GM18861 (cell line): ENCODE measurements at regions not wholly inside any gene's neighbourhood (a gene's known extent, or its start where the extent isn't known, plus 50 kb on each side); places are given as distances from the start of the nearest gene placed in this dataset.
A peak's percentile ranks its signal among the peaks of the same experiment; 100 is the strongest.

Source experiments
- ATAC-seq: cut with Tn5 transposase; IDR thresholded peaks from one replicate; pipeline ENCODE4 v1.9.1; 2021; ENCODE audit not compliant: unreplicated experiment

DNA sequence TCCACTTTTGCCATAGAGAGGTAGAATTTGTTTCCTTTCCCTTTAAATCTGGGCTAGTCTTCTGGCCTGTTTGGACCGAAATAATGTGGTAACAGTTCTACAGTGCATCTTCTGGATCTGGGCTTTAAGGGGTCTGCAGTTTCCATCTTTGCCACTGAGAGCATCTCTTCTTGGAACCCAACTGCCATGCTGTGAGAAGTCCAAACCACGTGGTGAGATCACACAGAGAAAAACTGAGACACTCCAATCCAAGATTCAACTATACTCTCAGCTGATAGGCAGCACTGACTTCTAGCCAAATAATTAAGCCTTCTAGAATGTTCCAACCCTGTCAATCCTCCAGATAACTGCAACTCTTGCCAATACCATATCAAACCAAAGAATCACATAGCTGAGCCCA, 261.1 kb downstream of the INSIG2 start:
- no peak for ATAC-seq

DNA sequence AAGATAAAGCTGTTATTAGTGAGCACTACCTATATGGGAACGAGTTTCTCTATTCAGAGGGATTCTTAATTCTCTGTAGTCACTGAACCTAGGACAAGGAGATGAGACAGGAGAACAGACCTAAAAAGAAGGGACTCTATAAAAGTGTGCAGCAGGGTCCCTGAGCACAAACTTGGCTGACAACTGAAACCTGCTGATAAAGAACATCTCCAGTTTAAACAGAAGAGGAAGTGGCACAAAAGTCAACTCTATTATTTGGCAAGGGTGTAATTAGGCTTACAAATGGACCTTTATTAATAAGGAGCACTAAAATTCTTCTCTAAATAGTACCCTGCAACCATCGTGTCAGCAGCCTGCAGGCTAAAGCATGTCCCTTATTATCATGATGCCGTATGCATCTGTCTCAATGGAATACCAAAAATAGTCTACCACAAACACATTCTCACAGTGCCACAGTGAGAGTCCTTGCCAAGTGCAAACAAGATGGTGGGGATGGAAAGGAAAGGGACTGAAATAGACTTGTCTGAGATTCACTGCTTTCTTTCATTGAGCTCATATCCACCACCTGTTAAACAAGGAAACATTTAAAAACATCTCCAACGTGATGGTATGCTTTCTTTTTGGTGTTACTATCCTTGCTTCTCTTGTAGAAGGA, 260.2 kb downstream of the INSIG2 start:
- ATAC-seq: no peak

DNA sequence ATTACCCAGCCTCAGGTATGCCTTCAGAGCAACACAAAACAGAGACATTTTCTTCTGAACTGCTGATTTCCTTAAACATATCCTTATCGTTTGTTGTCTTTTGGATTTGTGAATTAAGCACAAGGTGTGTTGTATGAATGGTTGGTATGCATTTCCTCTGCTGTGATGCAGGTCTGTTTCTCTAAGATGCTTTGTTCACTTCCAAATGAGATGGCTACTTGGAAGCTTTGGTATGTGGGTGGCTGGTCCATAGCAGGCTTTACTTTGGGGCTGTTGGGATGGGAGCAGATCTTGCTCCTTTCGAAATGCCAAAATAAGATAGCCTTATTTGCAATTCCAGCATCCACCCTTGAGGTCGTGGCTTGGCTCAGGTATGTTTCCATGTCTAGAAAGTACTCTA, 257.2 kb downstream of the INSIG2 start:
- no peak for ATAC-seq

DNA sequence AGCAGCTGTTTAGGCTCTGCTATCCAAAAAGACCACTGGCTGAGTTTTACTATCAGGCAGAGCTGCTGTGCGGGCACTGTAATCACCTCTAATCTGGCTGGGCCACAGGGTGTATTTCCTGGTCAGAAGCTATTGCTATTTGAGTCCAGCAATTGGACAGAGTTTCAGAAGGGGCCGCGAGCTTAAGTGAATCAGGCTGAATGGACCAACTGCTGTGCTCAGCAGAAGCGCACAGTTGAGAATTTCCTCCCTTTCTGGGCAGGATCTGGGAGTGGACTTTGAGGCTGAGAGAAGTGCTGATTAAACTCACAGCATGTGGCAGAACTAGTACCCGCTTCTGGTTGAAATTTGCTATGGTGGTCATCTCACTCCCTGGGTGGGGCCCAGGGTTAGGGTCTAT, 251.8 kb downstream of the INSIG2 start:
- ATAC-seq: no peak

DNA sequence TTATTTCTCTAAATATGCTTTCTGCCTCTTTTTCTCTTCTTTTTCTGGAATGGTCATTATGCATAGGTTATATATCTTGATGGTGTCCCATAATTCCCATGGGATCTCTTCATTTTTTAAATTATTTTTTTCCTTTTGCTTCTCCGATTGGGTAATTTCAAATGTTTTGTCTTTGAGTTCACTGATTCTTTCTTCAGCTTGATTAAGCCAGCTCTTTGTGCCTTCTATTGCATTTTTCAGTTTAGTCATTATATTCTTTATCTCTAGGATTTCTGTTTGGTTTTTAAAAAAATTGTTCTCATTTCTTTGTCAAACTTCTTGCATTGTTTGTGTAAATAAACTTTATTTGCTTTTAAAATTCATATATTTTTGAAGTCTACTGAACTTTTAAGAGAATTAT, 251.1 kb downstream of the INSIG2 start:
- no peak for ATAC-seq

DNA sequence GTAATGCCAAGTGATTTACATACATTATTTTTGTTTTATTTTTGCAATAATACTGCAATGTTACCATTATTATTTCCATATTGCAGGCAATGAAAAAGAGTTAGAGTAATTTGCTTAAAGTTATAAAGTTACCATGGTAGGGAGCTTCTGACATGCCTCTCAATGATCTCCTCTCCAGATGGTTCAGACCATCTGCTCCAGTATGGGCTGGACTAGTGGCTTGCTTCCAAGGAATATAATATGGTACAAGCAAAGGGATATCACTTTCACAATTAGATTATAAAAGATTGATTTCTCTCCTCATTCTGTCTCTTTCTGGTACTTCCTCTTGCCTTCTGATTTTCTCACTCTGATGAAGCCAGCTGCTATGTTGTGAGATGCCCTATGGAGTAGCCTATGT, 245.4 kb downstream of the INSIG2 start:
- ATAC-seq: no peak

DNA sequence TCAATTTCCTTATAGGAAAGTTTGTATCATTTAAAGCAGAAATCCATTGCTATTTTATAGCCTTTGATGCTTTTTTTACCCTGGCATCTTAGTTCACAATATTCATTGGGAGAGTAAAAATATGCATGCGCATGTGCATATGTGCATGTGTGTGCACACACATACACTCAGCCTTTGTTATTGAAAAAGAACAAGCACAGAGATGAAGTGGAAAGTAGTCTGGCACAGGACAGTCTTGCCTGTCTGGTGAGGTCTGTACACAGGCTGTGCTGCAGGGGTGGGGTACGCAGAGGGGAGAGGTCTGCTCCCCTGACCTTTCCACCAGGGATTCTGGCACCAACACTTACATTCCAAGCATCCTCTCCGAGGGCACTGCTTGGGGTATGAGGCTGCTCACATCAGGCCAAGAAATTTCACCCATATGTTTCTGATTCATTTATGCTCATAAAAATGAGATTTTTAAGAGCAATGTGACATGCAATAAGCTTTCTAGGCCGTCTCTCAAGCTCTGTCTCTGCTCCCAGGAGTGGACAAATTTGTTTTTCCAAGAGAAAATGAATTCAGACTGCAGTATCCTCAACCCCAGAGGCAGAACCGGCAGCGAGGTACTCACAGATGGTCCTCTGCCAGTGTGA, 237.2 kb downstream of the INSIG2 start:
- no peak for ATAC-seq

DNA sequence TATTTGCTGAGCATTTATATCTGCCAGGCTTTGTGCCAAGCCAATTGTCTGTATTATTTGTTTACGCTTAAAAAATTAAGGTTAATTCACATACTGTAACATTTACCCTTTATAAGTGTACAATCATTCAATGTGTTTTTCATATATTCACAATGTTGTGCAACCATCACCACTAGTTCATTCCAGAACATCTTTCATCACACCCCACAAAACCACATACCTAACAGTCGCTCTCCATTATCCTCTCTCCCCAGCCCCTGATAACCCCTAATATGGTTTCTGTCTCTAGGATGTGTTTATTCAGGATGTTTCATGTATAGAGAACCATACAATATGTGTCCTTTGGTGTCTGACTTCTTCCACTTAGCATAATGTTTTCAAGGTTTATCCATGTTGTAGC, 234.1 kb downstream of the INSIG2 start:
- no peak for ATAC-seq

DNA sequence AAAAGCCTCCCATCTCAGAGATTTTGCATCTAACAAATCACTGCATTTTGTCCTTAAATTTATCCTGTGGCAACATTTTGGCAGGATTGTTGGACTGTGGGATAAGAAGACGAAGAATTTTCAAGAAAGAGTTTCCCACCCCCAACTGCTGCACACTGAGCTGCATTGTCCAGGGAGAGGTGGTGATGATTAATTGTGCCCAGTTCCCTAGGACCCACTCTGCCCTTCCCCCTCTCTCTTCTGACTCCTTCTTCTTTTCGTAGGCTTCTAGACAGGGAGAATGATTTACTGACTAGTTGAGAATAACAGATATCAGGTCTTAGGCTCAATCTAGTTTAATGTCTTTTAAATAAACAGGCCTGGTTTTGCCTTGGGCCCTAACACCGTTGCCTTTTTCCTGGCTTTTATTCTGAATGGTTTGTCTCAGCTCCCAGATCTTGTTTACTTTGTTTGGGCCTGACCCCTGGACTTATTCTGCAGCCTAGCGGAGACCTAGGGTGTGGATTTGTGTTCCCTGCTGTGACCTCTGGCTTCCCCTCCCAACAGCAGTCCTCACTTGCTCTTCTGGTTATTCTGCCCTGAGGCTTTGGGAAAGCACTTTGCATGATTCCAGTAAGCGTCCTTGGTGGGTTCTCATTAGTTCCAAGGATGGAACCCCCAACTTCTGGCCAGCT, 233.3 kb downstream of the INSIG2 start:
- no peak for ATAC-seq

DNA sequence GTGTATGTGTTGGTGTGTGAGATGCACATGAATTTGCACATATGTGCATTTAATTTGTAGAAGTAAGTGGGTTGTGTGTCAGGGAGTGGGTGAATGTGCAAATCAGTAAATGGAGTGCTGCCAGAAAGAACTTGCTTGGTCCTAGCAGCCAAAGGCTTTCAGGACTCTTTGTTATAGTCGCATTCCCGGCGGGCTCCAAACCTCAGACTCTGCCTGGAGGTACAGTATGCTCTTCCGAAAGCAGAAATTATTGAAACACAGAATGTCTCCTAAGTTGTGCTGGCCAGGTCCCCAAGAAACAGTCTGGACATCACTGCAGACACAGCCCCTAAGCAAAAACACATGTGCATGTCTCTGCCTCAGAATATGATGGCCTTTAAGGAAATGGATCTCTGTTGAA, 232.4 kb downstream of the INSIG2 start:
- no peak for ATAC-seq

DNA sequence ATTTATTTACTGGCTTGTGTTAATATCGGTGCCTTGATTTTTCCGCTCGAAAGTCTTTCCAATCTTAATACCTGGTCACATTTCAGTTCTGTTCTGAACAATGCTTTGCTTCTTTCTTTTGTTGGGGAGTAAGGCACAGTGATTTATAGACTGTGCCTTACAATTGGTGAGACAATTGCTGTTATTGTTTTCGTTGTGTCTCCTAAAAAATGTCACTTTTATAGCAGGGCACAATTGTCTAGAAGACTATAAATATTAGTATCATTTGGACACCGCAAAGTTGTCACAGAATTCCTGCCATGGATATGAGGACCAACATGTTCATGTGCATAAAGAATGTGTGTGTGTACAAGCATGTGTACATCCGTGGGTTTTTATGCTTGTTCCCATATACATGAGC, 231.9 kb downstream of the INSIG2 start:
- no peak for ATAC-seq

DNA sequence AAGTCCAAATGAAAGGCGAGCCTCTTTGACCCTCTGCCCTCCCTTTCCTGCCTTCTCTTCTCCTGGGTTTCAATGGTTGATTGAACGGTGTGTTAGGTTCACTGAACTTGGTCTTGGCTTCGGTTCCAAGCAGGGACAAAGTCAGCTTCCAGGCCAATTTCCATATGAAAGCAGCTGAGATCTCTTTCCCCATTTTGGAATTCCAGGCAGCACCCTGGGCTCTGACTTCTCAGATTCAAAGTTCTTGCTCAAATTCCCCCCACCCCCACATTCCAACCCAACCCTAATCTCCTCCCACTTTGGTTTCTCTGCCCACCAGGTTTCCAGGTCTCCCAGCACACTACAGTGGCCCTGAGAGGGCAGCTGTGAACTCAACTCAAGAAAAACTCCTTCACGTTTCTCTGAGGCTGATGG, 231.0 kb downstream of the INSIG2 start:
- ATAC-seq: no peak

DNA sequence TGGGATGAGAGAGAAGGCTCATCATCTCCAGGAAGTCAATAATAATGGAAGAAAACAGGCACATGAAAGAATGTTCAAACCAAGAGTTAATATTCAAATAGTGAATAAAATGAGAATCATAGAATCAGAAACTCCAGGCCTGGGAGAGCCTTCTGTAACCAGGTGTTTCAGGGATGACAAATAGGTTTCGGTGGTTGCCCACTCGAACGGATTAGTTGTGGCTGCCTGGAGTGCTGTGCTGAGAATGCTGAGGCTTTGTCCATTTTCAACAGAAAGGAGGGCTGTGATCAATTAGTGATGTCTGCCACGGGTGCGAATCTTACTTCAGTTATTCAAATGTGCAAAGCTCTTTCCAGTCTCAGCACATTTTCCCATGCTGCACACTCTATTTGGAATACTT, 227.3 kb downstream of the INSIG2 start:
- ATAC-seq: no peak

DNA sequence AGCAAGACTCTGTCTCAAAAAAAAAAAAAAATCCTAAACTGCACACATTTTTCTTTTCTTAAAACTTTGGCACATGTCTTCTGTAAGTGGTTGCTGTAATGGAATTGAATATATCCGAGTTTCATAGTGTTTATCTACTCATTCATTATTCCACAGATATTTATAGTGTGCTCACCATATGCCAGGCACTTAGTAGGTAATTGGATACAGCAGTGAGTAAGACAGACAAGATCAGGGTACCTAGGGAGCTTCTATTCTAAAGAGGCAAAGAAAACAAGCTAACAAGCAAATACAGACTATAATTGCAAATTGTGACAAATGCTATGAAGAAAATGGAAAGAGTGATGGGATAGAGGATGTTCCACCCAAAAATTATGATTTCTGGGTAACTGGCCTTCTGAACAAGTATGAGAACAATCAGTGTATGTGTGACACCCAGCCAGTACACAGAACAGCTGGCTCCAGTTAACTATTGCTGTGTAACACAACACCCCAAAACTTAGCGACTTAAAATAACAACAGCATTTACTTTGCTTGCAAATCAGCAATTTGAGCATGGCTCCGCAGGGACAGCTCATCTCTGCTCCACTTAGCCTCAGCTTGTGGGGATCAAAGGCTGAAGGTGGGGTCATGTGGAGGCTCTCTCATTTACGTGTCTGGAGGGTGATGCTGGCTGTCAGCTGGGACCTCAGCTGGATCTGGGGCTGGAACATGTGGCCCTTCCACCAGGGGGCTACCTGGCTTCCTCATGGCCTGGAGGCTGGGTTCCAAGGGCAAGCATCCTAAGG, 224.9 kb downstream of the INSIG2 start:
- no peak for ATAC-seq

DNA sequence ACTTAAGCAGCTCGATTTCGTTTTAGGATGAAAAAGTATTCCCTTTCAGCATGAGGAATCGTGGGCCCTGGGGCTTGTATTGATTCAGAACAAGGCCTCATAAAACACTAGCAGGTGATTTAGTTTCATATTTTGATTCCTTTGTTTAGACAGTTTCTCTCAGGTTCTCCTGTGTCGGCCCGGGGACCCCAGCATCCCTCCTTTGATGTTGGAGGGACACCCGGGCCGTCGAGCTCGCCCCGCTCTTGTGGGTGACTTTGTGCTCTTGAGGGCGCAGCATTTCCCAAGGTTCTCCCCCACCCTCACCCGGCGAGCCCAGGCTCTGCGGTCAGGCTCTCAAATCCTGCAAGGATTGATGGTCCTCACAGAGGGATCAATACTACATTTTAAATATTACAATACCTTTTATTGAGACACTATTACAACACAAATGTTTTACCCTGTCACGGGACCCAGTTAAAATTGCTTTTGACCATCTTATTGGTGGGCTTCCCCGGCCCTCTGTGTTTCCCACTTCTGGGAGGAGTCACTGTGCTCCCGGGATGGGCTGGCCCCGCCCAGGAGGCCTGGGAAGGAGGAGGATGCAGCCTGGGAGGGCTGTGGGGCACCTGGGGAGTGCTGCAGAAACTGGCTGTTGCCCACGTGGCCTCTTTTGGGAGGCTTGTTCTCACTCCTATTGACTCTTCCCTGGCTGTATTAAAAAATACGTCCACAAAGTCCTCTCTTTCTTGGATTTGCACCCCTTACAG, 222.6 kb downstream of the INSIG2 start:
- ATAC-seq: no peak

DNA sequence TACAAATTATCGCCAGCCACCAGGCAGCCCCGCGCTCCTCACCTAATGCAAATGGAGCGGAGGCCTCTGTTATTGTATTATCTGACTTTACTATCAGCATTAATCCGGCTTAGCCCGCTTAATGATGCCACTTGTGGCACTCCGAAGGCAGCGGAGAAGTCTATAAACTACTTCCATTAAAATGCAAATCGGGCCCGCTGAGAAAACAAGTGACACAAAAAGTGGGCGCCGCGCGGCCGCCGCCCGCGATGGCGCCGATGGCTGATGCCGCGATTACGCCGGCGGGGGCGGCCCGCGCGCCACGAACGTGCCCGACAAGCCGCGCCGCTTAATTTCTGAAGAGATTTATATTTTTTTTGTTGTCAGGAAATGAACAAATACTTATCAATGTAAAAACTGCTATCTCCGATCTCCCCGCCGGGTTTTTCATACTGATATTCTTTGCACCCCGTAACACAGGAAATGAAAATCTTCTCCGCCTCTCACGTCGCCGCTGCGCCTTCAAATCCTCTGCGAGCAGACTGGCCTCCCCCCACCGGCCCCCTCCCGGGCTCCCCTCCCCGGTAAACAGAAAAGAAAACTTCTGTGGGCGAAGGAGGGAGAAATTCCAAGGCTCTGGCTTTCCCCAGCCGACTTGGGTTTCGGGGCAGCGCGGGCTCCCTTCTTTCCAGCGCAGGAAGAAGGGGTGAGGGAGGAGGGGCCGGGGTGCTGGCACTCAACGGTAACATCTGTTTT, 221.8 kb downstream of the INSIG2 start:
- peak; percentile 58 for ATAC-seq

DNA sequence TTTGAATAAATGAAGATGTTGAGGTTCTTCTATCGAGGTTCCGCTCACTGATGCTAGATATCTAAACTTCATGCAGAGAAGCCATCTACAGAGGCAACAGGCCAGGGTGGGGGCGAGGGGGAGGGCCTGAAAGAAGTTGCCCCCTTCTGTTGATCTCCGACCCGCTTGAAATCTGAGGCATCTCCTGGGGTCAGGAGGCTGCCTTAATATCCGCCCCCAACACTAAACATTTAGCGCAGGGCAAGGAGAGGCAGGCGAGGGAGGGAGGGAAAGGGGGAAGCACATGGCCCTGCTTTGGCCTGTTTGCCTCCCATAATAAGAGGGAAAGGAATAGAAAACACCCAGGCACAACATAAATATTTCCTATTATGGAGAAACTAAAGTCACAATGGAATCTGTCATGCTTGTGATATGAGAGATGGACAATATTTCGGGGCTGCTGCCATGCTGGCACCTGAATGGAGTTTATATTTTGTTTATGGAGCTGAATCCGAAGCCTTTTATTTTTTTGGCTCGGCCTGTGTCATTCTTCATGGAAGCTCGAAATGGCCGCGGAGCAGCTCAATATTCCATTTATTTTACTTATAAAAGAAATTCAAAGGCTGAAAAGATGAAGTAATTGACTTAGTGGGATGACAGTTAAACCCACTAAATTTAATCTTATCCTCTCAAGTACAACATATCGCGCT, 221.1 kb downstream of the INSIG2 start:
- no peak for ATAC-seq

DNA sequence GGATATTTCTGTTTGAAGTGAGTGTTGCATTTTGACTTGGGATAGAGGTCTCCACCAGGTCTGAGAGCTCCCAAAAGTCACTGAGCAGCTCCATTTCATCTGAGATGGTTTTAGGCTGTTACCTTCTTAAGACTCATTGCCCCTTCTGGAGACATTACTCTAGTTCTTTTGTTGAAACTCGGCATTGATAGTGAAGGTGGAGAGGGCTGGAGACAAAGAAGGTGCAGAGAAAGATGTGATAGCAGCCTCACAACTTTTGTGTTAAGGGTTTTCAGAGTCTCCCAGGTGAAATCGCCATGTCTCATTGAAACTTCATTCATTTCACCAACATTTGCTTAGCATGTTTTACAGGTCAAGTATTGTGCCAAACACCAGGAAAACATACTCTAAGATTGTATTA, 219.6 kb downstream of the INSIG2 start:
- ATAC-seq: no peak

DNA sequence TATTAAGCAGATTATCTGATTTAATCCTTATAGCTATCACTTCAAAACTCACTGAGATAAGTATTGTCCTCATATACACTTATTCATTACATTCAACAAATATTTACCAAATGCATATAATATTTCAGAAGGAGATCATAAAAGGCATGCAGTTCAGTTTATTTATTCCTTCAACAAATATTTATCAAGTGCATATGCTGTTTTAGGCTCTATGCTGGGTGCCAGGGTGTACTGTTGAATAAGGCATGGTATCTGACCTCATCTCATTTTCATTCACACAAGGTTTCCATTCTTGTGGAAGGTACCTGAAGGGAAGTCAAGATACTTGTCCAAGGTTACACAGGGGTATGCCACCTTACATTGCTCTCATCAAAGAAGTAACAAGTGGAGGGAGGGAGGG, 213.0 kb downstream of the INSIG2 start:
- no peak for ATAC-seq

DNA sequence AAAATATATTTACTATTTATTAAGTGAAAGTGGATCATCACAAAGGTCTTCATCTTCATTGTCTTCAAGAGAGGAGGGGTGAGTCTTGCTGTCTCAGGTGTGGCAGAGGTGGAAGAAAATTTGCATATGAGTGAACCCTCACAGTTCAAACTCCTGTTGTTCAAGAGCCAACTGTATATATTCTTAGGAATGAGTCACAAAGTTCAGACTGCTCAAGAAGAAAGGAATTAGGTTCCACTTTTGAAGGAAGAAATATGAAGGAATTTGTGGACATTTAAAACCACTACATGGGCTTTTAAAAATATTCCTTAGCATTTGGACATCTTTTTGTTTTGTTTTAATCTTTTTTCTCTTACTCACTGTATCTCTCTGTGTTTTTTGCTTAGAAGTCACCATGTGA, 212.6 kb downstream of the INSIG2 start:
- no peak for ATAC-seq
